ENCODE measurements at regions not wholly inside any gene's neighbourhood (a gene's known extent, or its start where the extent isn't known, plus 50 kb on each side); places are given as distances from the start of the nearest gene placed in this dataset.

DNA sequence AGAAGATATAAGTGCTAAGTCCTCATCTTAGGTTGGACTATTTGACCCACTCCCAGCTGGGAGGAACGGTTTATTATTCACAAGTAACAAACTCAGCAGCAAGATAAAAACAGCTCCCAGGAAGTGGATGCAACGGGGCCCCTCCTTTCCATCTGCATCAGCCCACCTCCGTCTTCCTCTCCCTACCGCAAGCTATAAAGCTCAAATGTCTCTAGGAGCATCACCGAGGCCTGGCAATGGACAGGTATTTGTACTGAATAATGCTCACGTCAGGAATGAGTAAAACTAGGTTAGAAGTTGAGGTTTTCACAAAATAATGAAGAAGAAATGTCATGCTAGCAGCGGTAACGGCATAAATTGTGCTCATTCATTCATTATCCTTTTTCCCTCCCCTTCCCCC, 408.7 kb upstream of the PSMD7 start:
- DNase-seq (ENCODE audit: low read depth in 1 of 2, low spot score in 1 of 2) = no peak

DNA sequence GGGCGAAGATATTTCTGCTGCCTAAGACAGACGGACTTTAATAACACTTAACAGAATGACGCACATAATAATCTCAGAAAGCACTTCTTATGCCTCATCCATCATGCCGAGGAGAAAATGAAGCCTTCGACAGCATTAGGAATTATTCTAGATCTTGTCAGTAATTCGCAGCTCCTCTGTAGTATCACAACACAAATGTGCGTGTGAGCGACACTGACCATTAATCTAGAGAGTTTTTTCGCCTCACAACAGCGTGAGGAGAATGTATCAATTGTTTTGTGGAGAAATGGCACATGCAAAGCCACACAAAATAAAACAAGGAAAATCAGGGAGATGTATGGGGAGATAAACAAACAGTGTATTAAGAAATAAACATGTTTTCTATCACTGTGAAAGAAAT, 410.2 kb upstream of the PSMD7 start:
- DNase-seq (ENCODE audit: low read depth in 1 of 2, low spot score in 1 of 2) = no peak

DNA sequence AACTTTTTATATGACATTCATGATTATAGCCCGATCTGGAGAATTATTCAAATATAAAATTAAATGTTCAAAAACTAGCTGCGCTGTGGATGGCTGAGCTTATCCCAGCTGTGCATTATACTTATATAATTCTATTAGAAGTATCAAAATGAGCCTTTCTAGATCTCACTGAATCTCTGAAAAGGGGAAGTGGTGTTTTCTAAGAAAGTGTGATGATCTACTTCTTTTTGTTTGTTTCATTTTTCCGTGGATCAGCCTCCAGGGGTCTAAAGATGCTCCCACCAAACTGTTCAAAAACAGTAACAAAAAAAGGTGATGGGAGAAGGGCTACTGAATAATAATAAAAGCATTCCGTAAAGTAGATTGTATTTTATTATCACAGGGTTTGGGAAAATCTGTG, 411.3 kb upstream of the PSMD7 start:
- DNase-seq (ENCODE audit: low read depth in 1 of 2, low spot score in 1 of 2) = no peak

DNA sequence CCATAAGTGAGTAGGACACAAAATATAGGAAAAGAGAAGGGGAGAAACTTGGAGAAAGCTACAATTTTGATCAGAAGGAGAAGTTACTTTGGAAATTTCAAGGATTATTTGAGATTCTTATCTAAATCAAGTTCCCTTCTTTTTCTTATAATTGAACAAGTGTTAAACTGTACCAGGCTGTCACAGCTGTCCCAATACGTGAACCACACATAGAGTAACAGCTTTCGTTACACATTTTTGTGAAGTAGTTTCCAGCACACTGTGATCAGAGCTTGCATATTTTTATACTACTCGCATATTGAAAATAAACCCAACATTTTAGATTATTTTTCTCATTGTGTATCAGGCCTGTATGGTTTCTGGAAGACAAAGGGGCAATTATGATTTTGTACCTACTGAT, 412.8 kb upstream of the PSMD7 start:
- no peak for DNase-seq (ENCODE audit: low read depth in 1 of 2, low spot score in 1 of 2)

DNA sequence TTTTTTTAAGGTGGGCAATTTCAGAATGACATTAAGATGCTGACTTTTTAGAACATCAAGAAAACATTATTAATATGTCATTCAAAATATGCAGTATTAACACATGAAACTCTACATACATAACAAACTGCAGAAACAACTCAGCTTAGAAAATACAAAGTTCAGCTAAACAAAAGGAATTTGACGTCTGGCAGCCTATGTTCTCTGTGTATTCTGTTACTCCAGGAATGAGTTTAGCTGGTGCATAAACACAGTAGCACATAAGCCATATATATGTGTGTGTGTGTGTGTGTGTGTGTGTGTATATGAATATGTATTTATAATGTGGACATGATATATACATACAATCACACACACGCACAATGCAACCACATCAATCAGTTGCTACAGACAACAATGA, 413.5 kb upstream of the PSMD7 start:
- DNase-seq (ENCODE audit: low read depth in 1 of 2, low spot score in 1 of 2) = no peak

DNA sequence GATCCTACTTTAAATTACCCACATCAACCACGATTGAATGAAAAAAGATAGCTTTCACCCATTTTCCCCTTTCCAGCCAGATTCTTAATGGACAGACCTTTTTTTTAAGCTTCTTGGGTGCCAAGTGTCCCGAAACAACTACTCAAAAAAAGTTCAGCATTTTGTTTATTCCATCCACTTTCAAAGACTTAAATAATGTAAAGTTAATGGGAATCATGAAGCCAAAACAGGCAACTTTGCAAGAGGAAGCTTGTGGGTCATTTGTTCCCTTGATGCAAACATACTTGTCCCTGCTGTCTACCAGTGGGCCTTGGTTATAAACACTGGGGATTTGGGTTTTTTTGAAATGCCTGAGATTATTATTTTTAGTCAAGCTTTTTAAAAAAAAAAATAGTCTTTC, 414.0 kb upstream of the PSMD7 start:
- DNase-seq (ENCODE audit: low read depth in 1 of 2, low spot score in 1 of 2) = no peak

DNA sequence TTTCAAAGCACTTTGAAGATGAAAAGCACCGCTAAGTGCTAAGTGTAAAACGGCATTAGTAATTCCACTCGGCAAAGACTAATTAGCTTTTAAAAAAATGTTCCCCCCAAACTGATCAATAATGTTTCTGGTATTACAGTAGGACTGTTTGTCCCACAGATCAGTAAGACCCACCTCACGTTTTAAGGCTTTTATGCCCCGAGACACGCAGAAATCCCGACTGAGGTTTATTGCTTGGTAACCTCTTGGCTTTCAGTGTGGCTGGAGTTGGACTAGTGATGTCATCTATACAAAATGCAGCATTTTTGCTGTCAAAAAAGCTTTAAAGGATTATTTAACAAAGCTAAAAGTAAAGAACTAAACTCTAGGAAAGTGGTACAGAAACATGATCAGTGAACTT, 414.6 kb upstream of the PSMD7 start:
- no peak for DNase-seq (ENCODE audit: low read depth in 1 of 2, low spot score in 1 of 2)

DNA sequence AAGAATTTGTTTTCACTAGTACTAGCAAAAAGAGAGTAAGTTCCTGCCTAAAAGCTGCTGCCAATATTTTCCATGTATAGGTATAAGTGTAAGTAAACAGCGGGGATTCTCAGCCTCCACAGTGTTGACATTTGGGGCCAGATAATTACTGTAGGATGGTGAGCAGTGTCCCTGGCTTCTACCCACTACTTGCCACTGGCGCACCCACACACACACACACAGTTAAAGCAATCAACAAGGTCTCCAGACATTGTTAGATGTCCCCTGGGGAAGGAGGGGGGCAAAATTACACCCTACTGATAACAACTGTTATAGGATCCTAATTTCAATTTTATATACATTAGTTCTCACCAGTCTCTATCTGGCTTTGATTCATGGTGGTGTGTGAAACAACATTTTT, 417.0 kb upstream of the PSMD7 start:
- DNase-seq (ENCODE audit: low read depth in 1 of 2, low spot score in 1 of 2) = no peak

DNA sequence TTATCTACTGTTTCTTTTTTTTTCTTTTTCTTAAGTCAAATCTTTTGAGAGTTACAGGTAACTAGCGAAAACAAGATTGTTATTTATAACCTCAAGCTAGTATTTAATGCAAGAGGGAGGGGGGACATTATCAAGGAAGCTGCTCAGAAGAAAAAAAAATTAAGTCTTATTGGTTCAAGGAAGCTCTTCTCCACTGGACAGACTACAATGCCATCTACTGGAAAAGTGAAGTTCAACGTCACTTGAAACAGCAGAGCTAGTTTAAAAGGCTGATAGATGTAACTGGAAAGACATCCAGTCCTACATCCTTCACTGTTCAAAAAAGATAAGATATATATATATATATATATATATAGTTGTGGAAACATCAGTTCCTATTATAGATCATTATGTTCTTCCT, 418.0 kb upstream of the PSMD7 start:
- no peak for DNase-seq (ENCODE audit: low read depth in 1 of 2, low spot score in 1 of 2)

DNA sequence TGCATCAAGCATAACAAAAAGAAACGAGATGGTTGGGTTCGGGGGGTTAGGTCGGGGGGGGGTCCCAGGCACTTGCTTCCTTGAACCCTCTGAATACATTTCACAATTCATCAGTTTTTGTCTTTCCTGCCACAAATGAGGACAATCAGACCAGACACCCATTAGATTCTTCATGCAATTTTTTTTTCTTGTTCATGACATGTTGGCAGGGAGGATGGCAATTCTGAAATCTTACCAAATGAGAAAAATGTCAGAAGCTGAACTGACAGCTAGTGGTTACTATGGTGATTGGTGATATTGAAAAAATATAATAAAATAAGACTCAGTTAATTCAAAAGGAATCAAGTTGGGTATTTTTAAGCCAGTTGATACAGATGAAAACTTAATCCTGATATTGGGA, 419.5 kb upstream of the PSMD7 start:
- DNase-seq (ENCODE audit: low read depth in 1 of 2, low spot score in 1 of 2) = no peak

DNA sequence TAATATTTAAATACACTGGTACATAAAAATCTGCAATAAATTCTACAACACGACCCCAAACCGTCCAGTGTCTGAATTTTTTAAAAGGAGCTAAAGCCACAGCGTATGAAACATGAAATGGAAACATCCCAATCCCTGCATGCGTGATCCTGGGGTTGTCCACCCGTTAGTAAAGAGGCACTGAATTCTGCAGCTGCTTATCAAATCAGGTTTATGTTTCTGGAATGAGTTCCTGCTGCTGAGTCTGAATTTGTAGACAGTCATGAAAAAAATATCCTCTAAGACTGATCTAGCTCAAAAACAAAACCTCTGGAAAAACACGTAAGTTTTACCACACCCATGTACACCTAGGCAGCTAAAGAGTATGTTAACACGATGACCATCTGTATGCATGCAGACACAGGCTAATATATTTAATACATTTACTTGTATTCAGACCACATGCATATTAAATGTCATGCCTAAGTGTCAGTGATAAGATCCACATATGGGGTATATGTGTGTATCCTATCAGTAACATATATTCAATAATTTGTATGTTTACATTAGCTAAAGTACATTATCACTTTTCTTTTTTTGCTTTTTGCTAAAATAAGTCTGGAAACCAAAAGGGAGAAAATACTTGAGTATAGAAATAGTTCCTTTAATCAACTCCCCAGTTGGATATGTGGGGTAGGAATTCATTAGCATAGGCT, 420.5 kb upstream of the PSMD7 start:
- no peak for DNase-seq (ENCODE audit: low read depth in 1 of 2, low spot score in 1 of 2)

DNA sequence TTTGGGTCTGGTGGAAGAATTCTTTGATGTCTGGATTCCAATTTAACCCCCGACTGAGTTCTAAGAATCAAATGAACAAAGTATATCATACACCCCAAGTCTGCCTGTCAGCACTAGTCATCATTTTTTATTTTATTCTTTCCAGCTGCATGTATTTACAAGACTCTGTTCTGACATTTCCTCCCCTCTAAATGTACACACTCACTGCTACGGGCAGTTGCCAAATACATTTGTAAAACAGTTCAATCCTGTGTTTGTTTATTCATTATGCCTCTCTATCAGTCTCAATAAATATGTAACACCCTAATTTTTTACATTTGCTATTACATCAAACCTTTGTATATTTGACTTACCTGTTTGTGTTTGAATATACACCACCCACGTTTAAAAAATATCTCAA, 422.3 kb upstream of the PSMD7 start:
- no peak for DNase-seq (ENCODE audit: low read depth in 1 of 2, low spot score in 1 of 2)

DNA sequence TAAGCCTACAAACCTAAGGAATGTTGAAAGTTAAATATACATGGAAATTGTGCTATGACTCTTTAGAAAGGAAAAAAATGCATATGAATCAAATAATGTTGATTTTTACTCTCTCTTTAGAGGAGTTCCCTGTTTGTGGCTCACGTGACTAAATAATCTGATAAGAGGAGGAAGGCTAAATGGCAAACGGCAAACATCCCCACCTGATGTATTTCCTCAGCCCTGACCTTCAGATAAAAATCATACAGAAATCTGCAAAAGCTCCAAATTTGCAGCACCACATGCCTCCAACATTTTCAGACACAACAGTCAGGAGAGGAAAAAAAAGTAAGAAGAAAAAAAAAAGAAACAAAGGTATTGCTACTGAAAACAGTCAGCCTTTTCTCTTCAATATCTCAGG, 423.0 kb upstream of the PSMD7 start:
- no peak for DNase-seq (ENCODE audit: low read depth in 1 of 2, low spot score in 1 of 2)

DNA sequence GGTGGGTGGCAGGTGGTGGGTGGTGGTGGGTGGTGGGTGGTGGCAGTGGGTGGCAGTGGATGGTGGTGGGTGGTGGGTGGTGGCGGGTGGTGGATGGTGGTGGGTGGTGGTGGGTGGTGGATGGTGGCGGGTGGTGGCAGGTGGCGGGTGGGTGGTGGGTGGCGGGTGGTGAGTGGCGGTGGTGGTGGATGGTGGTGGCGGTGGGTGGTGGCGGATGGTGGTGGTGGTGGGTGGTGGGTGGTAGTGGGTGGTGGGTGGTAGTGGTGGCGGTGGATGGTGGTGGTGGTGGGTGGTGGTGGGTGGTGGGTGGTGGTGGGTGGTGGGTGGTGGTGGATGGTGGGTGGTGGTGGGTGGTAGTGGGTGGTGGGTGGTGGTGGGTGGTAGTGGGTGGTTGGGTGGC, 423.8 kb upstream of the PSMD7 start:
- DNase-seq (ENCODE audit: low read depth in 1 of 2, low spot score in 1 of 2) = no peak

DNA sequence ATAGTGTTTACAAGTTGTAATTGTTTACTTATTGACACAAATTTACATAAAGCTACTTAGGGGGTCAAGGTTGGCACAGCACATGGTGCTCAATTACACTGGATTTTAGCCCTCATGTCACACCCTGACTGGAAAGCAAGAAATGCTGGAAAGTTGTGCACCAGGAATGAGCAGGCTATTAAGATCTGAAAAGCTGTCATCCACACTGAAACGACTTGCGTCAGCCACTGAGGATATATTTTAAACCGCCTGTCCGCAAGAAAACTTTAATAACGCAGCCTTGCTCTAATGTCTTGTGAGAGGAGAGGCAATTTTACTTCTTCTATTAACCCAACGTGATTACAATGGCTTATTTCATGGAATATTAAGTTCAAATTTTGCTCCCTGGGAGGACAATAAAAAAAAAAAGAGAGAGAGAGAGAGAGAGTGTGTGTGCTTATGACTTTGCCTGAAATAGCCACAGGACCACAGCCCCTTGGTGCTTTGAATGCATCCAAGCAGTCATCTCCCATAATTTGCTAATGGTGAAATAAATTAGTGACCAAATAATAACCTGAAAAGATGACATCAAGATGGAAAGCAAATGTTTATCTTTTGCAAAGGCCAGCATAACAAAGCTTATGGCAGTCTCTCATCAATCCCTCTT, 425.4 kb upstream of the PSMD7 start:
- no peak for DNase-seq (ENCODE audit: low read depth in 1 of 2, low spot score in 1 of 2)

DNA sequence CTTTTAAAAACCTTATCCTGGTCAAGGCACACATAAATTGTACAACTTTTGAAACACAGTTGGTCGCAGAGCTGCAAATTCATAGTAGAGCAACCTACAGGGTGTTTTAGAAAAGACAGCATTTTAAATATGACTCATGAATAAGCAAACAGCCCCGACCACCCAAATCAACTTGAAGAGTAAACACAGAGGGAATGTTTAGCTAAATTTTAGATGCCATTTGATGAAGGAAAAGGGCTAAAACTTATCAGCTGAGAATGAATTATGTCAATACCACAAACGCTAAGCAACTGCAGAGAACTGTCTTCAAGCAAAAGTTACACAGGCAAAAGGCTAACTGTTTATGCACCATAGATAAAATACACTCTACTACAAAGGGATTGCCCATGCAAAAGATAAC, 427.5 kb upstream of the PSMD7 start:
- no peak for DNase-seq (ENCODE audit: low read depth in 1 of 2, low spot score in 1 of 2)

DNA sequence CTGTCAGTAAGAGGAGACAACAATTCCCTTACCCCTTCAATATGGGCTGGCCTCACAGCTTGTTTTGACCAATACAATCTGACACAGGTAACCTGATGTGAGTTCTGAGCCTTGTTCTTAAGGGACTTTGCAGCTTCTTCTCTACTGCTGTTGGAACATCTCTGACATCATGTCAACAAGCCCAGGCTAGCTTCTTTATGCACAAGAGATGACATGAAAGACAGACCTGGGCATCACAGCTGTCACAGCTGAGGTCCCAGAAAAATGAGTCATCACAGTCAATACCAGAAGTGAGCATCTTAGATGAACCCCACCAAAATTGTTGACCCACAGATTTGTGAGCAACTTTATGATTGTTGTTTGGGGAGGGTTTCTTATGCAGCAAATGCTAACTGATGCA, 431.7 kb upstream of the PSMD7 start:
- no peak for DNase-seq (ENCODE audit: low read depth in 1 of 2, low spot score in 1 of 2)

DNA sequence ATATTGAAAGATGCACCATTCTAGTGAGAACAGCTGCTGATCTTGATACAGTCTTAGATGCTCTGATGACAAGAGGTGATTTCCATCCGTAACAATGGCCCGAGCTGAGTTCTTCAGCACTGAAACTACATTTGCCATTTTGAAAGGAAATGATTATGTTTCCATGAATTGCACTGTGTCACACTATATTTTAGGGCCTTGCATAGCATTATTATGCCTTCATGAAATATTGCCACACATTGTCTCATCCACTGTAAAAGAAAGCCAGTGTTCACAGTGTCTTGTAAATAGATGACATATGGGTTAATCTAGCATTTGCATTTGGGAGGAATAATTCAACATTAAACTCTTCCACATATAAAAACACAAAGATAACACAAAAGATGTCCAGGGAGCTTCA, 438.3 kb upstream of the PSMD7 start:
- DNase-seq (ENCODE audit: low read depth in 1 of 2, low spot score in 1 of 2) = no peak

DNA sequence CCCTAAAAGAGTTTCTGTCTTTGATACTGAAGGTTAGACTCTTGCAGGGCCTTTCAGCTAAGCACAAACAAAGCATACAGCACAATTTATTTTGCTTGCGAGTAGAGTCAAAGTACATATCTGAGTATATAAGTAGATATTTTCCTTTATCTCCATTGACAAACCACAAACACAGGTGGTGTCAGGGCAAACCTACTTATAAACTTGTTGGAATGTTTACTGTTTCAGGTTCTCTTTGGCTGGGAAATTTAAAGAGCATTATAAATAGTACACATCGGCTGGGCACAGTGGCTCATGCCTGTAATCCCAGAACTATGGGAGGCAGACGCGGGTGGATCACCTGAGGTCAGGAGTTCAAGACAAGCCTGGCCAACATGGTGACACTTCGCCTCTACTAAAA, 442.6 kb upstream of the PSMD7 start:
- no peak for DNase-seq (ENCODE audit: low read depth in 1 of 2, low spot score in 1 of 2)

DNA sequence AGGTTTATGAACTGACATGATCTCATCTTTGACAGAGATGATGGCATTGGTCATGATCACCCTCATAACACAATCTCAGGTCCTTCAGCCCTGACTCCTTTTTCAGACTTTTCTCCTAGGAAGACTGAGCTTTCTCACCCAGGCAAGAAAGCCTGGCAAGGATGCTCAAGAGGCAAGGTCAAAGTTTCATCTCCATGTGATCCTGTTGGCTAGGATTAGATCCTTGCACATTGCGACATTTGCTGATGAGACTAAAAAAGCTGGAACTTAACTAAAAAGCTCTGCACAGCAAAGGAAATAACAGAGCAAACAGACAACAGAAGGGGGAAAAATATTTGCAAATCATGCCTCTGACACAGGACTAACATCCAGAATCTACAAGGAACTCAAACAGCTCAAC, 444.1 kb upstream of the PSMD7 start:
- DNase-seq (ENCODE audit: low read depth in 1 of 2, low spot score in 1 of 2) = no peak

DNA sequence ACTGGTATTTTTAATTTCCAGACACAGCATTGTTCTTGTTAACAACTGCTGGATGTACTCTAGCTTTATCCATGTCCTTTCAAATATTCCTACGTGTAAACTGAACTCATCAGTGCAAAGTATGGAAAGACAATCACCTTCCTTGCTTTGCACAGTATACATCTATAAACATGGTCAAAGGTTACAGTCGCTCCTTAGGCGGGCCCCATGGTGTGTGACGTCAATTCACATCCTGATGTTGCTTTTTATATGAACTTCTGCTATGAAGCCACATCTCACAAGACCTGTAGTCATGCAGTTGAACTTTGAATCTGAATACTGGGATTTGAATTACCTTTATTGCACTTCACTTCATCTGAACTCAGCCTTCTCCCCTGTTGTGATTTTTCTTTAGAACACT, 447.6 kb upstream of the PSMD7 start:
- DNase-seq (ENCODE audit: low read depth in 1 of 2, low spot score in 1 of 2) = no peak

DNA sequence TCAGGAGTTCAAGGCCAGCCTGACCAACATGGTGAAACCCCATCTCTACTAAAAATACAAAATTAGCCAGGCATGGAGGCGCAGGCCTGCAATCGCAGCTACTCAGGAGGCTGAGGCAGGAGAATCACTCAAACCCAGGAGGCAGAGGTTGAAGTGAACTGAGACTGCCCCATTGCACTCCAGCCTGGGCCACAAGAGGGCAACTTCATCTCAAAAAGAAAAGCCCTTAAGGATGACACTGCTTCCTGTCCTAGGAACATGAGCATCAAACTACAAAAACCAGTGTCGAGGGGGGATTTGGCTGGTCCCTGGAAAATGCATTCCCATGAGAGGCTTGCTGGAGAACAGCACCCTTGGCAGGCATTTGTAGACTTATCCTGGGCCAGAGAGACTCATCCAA, 449.5 kb upstream of the PSMD7 start:
- no peak for DNase-seq (ENCODE audit: low read depth in 1 of 2, low spot score in 1 of 2)

DNA sequence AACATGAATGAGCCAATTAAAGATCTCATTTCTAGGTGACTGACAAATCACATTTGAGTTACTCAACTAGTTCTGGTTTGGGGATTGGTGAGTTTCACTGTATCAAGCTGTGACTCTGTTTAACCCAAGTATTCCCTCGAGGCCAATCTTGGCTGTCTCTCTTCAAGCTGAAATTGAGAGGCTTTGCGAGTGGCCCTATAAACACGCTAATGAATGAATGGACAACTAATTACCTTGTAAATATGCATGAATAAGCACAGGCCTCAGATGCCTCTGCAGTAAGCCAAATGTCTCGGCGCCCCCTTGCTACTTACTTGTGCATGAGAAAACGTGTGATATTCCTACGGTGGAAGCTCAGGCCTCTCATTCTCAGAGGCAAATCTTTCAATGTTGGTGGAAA, 450.3 kb upstream of the PSMD7 start:
- no peak for DNase-seq (ENCODE audit: low read depth in 1 of 2, low spot score in 1 of 2)

DNA sequence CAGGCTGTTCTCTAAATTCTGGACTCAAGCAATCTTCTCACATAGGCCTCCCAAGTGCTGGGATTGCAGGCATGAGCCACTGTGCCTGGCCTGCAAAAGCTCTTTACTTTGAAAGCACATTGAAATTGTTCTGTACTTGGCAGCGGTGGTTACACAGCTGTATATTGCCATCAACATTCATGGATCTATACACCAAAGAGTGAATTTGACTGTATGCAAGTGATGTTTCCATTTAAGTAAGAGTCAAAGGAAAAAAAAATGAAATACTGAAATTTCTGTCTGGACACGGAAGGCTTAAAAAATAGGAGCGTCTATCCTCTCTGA, 450.6 kb upstream of the PSMD7 start:
- no peak for DNase-seq (ENCODE audit: low read depth in 1 of 2, low spot score in 1 of 2)

All from activated CD4-positive, alpha-beta T cell treated with anti-CD3 and anti-CD28 coated beads, Interleukin-2, amount 50 U/mL, for 24 hours (primary cell).